H1 (cell line): ENCODE measurements at regions not wholly inside any gene's neighbourhood (a gene's known extent, or its start where the extent isn't known, plus 50 kb on each side); places are given as distances from the start of the nearest gene placed in this dataset.
A peak's percentile ranks its signal among the peaks of the same experiment; 100 is the strongest.

Source experiments
- CREB1 ChIP-seq: IDR thresholded peaks from 2 replicates; pipeline ENCODE4 v1.6.1; 2012; ENCODE audit warnings: inconsistent platforms
- FOSL1 ChIP-seq: IDR thresholded peaks from 2 replicates; pipeline ENCODE4 v1.6.1; 2011; ENCODE audit warnings: mild to moderate bottlenecking, low read depth, low read length, moderate library complexity; ENCODE audit not compliant: insufficient read depth
- GTF2F1 ChIP-seq: IDR thresholded peaks from 2 replicates; pipeline ENCODE4 v1.6.1; 2012; ENCODE audit warnings: low read depth, low read length, improper control_type of control experiment, borderline replicate concordance
- KDM5A ChIP-seq: fragments of 200-600 bp; IDR thresholded peaks from 2 replicates; pipeline ENCODE4 v1.7.1; 2012; ENCODE audit warnings: mild to moderate bottlenecking, low read length, inconsistent platforms, mixed read lengths
- MAX ChIP-seq: IDR thresholded peaks from 2 replicates; pipeline ENCODE4 v1.6.1; 2012; ENCODE audit warnings: inconsistent platforms
- NANOG ChIP-seq: IDR thresholded peaks from 2 replicates; pipeline ENCODE4 v1.6.1; 2011; ENCODE audit warnings: low read length, low read depth, mild to moderate bottlenecking, inconsistent platforms; ENCODE audit not compliant: insufficient read depth, poor library complexity, severe bottlenecking
- PHF8 ChIP-seq: fragments of 200-600 bp; sonication (generic); conservative IDR thresholded peaks from 2 replicates; pipeline ENCODE4 v1.7.1; 2012; ENCODE audit warnings: low read depth, mild to moderate bottlenecking, inconsistent platforms, low read length, moderate library complexity
- POU5F1 ChIP-seq: IDR thresholded peaks from 2 replicates; pipeline ENCODE4 v1.6.1; 2011; ENCODE audit warnings: low read depth, mild to moderate bottlenecking, low read length, moderate library complexity
- SIX5 ChIP-seq: IDR thresholded peaks from 2 replicates; pipeline ENCODE4 v1.6.1; 2011; ENCODE audit warnings: mild to moderate bottlenecking, low read depth, low read length
- TAF7 ChIP-seq: optimal IDR thresholded peaks from 2 replicates; pipeline ENCODE3; 2011; ENCODE audit warnings: low read depth, mild to moderate bottlenecking, inconsistent platforms, low read length, moderate library complexity, borderline replicate concordance
- TCF12 ChIP-seq: IDR thresholded peaks from 2 replicates; pipeline ENCODE4 v1.6.1; 2011; ENCODE audit warnings: low read depth, mild to moderate bottlenecking, low read length

- TF ChIP-seq TAF7 (no peak), GTF2F1 (no peak), FOSL1 (no peak), CREB1 (no peak), MAX (peak; percentile 57), NANOG (no peak), TCF12 (no peak), SIX5 (no peak), POU5F1 (no peak), PHF8 (no peak), KDM5A (no peak)
- TF ChIP-seq, all 59 proteins: peak for 4
Observed at GRCh38 chr18:70464343-70465114, 175.7 kb downstream of the SOCS6 start (continued).
